ENCODE measurements at regions not wholly inside any gene's neighbourhood (a gene's known extent, or its start where the extent isn't known, plus 50 kb on each side); places are given as distances from the start of the nearest gene placed in this dataset.

- no peak for DNase-seq
Measured at GRCh38 chr10:128958834-128959690, 508.0 kb upstream of the MGMT start.

- no peak for DNase-seq
Measured at GRCh38 chr10:128959746-128960145, 507.3 kb upstream of the MGMT start.

DNA sequence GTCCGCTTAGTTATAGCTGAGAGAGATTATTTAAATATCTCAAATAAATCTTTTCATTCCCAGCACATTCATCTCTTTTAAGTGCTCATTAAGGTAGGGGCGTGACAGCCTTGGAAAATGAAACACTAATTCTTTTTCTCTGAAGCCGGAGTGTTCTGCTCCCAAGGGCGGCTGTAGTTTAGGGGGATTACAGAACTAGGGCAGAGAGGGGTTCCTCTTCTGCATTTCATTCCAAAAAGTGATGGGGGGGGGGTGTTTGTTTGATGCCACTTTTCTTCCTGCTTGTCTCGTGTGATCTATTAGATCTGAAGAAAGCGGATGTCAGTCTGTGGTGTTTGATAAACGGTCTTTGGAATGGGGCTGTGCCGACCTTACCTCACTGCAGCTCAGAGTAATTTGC is 506.5 kb upstream of the MGMT start:
- no peak for DNase-seq

- DNase-seq = no peak
Measured at GRCh38 chr10:128962182-128962581, 504.9 kb upstream of the MGMT start.

DNA sequence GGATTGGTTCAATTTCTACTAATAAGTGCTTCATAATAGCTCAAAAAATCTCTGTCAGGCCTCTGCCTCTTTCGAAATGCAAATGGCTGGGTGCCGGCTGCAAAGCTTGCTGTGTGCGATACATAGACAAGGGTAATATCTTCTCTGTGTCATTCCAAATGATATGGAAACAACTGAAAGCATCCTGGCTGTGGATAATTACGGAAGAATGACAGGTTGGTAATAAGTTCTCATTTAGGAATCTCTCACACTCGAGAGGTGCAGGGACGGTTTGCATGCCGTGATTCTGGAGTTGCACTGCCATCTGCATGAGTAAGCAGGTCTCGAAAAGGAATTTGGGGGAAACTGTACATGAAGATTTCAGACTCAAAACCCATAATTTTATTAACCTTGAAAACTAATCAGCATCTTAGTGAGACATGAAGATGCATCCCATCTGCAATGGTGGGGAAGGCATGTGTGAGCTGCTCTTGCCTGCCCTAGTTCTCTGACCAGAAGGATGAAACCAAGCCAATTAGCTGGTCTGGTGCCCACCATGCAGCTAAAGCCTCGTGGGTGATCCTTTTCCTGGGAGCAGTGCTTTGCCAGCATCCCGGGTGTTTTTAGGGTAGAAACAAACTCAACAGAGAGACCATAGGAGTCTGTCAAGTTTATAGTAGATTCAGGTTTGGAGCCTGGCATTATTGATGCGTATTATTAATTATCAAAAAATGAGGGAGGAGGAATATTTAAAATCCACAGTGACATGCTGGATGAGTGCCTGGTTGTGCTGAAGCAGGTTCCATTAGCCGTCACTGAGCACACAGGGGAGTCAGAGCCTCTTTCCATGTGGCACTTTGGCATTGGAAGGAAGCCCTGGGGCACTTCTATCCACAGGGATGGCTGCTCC is 503.6 kb upstream of the MGMT start:
- no peak for DNase-seq

GRCh38 chr10:128964100-128964403 is 503.0 kb upstream of the MGMT start:
- no peak for DNase-seq

GRCh38 chr10:128967980-128968756 is 498.9 kb upstream of the MGMT start:
- DNase-seq = no peak

- DNase-seq = no peak
Measured at GRCh38 chr10:128969551-128969950, 497.5 kb upstream of the MGMT start.

GRCh38 chr10:128971374-128972035 is 495.5 kb upstream of the MGMT start:
- no peak for DNase-seq

DNA sequence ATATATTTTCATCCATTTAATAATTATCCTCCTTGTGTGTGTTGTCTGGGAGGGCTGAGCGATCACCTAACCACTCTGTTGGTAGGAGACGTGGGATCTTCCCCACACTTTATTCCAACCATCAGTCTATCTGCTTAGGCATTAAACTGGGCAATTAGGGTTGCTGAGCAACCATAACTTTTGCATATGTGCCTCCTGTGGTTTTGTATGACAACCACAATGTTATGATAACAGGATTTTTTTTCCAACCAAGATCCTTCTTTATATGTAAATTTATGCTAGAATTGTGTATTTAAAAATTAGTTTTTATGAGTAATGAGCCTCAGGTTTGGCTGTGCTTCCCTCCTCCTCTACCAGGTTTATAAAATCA is 495.0 kb upstream of the MGMT start:
- DNase-seq = no peak

GRCh38 chr10:128973221-128973620 is 493.8 kb upstream of the MGMT start:
- no peak for DNase-seq

DNA sequence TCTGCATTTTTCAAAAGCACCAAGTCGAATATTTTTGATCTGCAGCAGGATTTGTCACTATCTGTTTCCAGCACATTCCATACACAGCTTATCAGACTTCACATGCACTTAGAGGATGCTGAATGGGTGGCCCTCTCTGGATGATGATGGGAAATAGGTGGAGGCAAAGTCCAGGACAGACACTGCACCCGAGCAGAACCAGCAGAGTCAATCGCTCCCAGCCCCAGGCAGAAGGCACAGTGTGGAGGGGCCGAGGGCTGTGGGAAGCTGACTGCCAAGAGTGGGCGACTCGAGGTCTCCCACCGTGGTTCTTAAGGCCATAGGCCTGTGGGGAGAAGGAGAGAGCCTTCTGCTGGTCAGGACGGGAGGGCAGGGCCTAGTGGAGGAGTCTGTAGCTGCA is 490.2 kb upstream of the MGMT start:
- no peak for DNase-seq

GRCh38 chr10:128978211-128978610 is 488.8 kb upstream of the MGMT start:
- no peak for DNase-seq

DNA sequence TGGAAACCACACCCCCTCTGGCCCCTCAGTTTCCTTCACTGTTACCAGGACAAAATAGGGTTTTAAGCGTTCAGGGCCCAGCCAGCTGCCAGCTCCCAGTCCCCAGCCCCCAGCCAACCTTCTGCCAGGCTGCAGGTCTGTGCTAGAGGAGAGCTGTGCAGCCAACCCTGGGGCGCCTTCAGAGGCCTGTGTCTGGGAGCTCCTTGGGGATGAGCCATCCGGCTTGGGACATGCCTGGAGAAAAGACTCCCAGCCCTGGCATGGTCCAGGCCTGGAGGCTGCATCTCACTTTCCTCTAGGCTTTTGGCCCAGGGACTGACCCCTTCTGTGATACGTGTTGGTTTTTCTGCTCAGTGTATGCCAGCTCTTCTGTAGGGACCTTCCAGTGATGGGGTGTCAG is 487.6 kb upstream of the MGMT start:
- DNase-seq = no peak

- DNase-seq = no peak
Measured at GRCh38 chr10:128981251-128981650, 485.8 kb upstream of the MGMT start.

DNA sequence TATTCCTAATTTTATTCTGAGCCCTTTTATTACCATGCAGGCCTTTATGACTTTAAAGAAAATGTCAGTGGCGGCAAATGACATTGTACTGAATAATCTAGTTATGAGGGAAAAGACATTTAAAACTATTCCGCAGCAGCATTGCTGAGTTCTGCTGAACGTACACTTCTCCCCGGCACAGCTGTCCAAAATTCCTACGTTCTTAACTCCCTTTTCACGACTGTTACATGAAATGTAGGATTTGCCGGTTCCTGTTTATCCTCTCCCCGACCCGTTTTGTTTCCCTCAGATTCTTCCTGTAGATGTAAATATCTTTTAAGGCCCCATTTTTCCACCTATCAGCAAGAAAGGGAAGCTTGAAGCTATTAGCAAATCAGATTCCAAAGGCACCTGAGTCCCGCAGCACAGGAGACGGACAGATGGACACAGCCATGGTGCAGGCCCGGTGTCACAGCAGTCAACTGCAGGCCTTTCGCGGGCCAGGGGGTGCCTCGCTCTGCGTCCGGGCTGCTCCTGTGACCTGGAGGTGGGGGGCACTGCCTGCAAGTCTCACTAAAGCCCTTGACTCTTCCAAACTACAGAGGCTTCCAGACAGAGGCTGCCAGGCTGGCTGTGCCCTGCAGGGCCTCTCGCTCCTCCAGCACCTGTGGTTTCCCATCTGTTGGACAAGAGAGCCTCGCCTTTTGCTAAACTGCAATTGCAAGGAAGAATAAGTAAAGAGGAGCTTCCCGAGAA is 485.0 kb upstream of the MGMT start:
- no peak for DNase-seq

- no peak for DNase-seq
Measured at GRCh38 chr10:128982616-128982915, 484.5 kb upstream of the MGMT start.

DNA sequence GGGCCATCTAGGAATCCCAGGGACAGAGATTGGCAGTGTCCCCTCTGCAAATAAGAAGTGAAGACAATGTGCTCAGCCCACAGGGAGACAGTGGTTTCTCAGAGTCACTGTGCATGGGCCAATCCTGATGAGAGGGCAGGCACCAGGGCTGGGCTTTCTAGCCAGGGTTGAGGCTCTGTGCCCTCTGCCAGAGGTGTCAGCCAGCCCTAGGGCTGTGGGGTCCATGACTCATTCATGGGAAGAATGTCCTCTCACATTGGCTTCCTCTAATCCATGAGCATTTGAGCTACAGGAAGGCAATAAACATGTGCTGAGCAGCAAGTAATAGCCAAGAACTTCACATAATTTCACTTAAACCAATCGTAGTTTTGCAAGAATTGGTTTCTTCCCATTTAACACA is 482.0 kb upstream of the MGMT start:
- no peak for DNase-seq

GRCh38 chr10:128990986-128991385 is 476.1 kb upstream of the MGMT start:
- no peak for DNase-seq

DNA sequence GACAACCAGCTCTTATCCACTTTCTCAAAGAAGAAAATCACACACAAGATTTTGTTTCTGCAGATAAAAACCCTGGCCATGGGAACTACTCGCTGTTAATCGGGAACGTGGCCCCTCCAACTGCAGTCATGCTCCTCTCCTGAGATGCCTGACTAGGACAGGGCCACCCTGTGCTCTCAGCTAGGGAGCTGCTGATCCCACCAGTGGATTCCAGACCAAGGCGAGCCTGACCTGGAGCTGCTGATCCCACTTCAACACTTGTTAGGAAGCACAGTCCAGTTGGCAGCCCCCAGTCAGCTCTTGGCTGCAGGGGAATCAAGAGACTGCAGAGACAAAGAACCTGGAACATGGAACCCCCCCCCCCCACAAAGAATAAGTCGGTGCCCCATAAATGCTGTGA is 474.3 kb upstream of the MGMT start:
- no peak for DNase-seq

- DNase-seq = no peak
Measured at GRCh38 chr10:128993443-128993842, 473.6 kb upstream of the MGMT start.

DNA sequence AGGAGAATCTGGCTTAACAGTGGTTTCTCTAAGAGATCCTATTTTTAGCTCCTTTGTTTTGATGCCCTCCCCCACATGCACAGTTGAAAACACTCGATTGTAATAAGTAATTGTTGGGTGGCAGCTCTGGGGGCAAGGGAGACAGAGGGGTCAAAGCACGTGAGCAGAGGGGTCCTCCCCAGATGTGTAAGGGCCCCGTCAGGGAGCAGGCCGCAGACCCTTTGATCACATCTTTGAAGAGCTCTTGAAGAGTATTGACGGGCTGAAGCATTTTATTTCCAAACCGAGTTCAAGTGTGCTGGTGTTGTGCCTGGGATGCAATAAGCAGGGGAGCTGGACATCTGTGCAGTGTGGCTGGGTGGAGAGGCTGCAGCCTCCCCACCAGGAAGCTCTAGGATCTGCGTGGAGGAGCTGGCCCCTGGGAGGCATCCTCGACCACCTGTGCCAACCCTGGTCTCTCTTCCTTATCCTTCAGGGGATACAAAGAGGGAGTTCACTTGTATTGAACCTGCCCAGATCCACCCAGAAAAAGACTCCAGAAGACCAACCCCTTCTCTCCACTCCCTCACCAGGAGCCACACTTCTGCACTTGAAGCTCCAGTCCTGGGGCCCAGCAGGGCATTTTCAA is 473.0 kb upstream of the MGMT start:
- DNase-seq = no peak

All from stimulated activated CD4-positive, alpha-beta T cell treated with anti-CD3 and anti-CD28 coated beads, Interleukin-4, amount 100 ng/mL, for 24 hours (primary cell).